ENCODE measurements at regions not wholly inside any gene's neighbourhood (a gene's known extent, or its start where the extent isn't known, plus 50 kb on each side); places are given as distances from the start of the nearest gene placed in this dataset.
"Not testable (repeated sequence)": the region's sequence is repeated elsewhere in the genome, so short reads cannot be mapped to it uniquely, and the experiment has no call there.

DNA sequence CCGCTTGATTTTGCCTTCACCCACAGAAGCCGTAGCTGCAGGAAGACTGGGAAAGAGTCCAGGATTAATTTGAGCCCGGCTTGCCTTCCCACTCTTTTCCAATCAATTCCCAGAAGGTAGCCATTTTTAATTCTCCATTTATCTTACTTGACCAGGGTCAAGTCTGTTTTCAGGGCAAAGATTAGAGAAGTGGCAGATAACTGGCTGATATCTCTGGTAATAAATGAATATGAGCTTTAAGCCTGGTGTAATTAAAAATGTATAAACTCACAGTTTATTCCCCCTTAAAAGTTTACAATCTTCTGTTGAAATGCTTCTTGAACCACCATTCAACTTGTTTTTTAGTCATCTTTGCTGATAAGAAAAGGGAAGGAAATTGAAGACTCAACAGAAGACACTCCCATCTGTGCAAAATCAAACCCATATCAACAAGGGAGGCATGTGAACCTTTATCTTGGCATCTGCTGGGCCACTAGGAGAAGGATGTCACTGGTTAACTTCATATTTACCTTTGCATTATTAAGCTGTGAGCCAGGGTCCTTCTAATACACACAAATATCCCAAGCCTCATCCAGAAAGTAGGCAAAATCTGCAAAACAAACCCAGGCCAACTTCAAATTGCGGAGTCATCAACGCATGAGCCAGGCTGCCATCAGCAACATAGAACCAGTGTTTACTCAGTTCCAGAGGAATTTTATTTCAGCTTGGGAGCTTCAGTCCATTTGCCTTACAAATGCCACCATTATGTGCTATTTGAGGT, 314.6 kb upstream of the MAF start:
- DNase-seq = no peak

DNA sequence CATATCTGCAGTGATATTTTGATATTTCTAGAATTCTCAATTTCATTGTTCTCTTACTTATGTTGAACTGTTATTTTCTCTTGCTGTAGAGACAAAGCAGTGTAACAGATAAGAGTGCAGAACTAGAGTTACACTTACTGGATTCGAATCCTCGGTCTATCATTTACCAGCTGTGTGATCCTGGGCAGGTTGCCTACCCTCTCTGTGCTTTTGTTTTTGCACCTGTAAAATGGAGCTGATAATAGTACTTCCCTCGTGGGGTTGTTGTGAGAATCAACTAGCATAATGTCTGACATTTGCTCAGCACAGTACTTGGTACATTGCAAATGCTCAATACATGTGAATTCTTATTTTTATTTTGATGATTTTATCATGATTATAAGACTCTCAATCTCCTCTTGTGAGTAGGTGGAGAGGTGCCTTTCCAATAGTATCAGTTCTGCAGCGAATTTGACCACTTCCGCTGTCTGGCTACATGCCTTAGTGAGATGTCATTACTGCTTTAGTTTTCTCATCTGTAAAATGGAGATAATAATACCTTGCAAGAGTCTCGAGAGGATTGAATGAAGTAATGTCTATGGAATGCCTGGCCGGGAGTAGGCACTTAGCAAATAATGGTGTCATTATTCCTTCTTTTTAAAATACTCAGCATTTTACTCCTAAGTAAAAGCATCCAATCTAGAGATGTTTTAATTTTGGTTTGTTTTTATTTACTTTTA, 312.2 kb upstream of the MAF start:
- DNase-seq = no peak

DNA sequence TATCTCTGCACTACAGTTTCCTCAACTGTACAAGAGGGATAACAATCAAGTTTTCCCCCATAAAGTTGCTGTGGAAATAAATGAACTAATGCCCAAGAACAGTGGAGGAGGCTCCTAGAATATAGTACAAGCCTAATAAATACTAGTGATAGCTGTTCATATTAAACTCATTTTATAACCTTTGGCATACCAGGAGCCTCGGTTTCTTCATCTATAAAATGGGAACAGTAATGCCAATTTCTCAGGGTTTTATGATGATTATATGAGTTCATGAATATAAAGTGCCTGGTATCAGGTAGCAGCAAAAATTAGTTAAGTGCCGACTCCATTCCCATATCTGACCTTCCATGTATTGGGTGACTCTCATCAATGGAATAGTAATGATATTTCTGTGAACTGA, 311.1 kb upstream of the MAF start:
- DNase-seq = no peak

DNA sequence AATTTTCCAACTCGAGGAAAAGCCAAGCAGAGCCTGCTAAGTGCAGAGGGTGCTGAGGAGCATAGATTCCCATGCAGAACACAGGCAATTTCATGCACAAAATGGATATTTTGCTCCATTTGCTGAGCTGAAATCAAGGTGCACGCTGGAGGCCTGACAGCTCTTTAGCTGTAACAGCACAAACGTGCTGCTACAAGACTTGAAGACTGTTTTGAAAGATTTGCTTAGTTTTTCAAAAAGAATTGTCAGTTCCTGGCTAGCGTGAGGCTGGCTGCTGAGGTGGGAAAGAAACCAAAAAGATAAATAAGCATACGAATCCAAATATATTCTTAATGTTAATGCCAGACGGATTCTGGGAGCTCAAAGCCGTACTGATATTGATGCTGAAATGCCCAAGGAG, 309.0 kb upstream of the MAF start:
- no peak for DNase-seq

DNA sequence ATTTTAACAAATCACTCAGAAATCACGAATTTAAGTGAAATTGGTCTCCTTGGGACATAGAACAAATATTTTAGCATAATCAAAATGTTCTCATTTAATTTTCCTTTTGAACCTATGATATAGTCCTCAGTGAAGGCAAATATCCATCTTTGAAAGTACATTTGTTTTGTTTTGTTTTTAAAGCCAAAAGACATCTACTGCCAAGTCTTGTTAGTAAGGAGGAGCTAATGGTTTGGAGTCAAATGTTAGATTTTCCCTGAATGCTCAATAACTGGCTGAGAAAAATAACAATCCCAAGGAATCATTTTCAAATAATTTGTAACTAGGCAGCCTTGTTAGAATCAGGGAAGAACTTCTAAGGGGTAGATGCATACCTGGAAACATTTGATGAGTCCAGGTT, 302.9 kb upstream of the MAF start:
- no peak for DNase-seq

DNA sequence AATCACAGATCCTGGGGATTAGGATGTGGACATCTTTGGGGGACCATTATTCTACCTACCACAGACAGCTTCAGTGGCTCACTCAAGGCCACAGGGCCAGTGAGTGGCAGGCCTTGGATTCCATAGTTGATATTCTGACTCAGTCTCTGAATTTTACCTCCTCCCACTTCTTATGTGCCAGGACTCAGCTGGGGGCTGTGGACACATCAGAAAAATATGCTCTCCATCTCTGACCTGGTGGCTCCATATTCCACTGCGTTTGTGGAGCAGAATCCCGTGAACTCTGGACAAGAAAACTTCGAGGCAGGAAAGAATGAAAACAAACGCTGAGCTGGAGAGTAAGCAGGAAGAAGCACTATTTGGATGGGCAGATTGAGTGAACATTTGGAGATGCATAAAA, 301.8 kb upstream of the MAF start:
- no peak for DNase-seq

DNA sequence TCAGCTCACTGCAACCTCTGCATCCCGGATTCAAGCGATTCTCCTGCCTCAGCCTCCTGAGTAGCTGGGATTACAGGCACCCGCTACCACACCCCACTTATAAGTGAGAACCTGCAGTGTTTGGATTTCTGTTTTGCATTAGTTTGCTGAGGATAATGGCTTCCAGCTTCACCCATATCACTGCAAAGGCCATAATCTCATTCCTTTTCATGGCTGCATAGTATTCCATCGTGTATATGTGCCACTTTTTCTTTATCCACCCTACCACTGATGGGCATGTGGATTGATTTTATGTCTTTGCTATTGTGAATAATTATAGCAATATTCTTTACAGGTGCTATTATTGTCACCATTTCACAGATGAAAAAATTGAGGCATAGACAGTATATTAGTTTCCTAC, 301.0 kb upstream of the MAF start:
- DNase-seq = no peak

DNA sequence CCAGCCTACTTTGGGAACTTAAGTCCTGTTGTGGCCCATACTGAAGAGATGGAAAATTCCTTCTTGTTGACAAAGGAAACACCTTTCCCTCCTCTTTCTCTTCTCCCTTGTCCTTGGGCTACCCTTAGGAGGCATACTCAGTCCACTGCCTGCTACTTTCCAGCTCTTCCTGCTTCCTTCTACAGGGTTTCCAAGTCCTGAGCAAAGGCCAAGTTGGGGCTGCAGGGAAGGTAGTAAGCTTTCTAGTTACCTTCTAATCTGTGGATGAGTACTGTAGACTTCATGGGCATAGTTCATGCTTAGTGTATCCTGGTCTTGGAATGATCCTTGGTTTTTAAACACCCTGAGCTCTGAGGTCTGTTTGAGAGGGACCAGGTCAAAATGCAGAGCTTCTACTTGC, 299.2 kb upstream of the MAF start:
- no peak for DNase-seq

DNA sequence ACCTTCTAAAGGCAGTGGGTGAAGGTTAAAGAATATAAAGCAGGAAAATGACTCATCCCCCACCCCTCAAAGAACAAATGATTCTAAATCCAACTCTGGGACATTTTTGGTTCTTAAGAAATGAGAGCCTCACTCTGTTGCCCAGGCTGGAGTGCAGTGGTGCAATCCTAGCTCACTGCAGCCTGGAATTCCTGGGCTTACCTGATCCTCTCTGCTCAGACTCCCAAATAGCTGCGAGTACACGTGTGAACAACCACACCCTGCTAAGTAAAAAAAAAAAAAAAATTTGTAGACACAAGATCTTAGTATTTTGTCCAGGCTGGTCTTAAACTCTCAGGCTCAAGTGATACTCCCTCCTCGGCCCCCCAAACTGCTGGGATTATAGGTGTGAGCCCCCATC, 298.8 kb upstream of the MAF start:
- DNase-seq = no peak

DNA sequence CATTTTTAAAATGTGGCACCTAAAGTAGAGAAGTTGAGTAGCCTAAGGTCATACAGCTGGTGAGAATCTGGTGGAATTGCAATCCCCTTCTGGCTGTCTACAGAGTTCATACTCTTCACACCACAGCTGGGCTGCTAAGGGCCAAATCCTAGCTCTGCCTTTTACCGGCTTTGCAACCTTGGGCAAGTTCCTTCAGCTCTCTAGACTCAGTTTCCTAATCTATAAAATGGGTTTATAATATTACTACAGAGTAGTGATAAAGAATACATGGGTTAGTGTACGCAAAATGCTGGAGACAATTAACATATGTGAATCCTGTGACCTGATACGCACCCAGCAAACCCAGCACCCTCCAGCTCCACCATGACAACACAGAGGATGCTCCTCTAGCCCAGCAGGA, 298.2 kb upstream of the MAF start:
- no peak for DNase-seq

DNA sequence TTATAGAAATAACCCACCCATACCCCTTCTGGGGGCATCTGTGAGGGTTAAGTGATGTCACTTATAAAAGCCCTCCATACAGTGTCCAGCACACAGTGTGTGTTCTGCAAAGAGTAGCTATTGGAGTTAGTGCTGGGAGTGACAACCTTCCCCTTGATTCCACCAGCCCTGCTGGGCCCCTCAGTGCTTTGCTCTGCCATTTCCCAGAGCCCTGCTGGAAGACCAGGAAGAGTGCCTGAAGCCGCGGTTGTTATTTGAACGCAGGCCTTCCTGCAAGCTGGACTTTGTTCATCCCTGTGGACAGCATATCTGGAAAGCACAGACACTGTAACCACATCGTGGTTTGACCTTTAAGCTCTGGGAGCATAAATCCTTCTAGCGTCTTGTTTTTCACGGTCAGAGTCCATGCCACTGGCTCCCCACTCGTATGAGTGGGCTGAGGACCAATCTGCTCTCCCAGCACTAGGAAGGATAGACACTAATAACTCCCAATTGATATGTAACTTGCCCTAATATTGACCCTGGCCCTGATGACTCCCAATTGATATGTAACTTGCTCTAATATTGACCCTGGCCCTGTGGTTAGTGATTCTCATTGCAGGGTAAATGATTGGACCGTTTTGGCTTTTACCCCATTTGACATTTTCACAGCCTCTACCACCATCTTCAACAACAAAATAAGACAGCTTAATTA, 297.1 kb upstream of the MAF start:
- no peak for DNase-seq

DNA sequence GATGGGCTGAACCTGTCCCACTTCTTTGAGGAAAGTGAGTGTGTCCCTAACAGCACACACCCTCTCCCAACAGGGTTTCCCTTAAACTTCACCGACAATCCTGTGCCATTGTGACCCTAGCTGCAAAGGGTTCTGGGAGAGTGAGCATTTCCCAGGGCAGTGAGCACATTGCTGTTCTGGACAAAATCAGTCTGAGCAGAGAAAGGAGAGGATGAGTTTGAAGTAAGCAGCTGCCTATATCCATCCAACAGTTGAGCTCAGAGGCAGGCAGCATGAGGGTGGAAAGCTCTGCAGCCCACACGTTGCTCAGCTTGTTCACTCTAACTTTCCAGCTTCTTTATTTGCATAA, 296.5 kb upstream of the MAF start:
- no peak for DNase-seq

DNA sequence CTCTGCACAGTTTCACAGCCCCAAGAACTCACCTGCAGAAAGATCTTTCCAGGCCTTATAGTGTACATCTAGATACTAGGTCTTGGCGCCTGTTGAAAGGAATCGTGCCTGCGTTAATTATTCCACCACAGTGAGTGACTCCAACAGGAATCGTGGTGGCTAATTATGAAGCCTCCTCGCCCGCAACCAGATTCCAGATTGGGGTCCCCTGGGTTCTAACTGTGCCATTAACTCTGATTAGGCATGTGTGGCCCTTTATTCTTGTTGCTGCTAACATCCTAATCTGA, 295.3 kb upstream of the MAF start:
- DNase-seq = no peak

DNA sequence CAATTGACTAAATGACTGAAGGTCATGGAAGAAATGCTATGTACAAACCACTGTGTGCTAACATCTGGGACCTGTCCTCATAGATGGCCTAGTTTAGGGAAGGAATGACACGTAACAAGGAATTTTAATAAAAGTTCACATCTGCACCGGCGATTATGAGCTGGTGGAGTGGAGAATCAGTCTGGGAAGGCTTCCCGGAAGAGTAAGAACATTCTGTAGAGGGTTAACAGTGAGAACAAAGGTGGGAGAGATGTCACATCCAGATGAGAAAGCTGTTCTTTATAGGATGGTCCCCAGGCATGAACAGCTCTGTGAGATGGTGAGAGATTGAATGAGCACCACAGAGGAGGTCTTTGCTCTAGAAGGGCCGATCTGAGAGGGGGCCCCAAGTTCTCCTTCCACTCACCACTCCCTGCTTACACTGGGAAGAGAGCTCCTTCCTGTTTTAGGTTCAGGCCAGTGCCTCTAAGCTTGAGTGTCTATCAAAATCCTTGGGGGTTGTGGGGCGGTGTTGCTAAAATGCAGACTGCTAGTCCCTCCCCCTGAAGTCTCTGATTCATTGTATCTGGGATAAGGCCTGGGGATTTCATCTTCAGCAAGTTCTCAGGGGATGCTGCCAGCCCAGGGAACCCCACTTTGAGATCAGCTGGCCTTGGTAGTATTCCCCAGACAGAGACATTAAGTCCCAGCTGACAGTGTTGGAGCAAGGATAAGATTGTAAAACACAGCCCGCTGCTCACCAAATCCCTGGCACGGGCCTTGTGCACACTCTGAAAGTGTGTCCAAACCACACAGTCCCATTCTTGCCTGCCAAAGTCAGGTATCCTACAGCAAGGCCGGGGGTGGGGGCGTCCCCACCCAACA, 294.7 kb upstream of the MAF start:
- no peak for DNase-seq

DNA sequence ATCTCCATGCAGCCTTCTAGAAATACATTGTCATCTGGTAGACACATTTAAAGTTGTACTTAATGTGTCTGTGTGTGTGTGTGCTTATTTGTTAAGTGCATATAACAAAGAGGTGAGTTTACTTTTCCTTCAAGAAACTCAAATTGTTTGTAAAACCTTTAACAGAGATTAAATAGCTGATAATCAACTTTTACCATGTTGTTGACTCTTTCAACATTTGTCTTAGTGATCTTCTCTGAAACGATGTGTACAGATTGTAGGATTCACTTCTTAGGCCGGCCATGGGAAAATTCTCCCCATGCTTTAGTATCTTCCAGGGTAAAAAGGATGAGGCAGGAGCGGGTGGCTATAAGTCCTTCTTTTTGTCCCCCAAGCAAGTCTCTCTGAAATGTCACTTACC, 292.9 kb upstream of the MAF start:
- no peak for DNase-seq

DNA sequence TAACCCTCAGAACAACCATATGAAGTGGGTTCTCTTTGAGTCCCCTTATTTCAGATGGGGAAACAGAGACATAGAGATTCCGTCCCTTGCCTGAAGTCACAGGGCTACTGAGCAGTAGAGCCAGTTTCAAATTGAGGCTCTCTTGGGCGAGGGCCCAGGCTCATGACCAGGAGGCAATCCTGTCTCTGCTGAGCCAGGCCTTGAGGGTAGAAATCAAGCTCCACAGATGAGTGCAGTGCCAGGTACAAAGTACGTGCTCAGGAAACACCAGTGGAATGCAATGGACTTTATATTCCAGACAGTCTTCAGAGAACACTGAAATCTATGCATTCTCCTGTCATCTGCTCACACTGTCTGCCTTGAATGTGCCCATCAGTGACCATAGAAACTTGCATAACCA, 291.7 kb upstream of the MAF start:
- no peak for DNase-seq

DNA sequence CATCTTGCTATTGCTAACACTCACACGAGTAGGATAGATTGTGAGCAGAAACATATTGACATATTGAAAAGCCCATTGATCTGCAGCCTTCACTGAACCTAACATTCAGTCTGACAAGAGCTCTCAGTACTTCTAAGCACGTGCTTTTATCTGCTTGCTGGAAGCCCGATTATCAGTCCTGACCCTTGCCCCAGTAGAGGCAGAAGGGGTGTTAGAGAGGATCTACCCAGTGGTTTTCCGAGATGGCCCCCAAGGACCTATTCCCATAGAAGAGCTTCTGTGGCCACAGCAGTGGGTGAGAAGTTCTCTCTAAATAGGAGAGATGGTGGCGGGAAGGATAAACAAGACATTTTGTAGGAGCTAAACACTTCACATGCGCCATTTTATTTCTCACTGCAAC, 290.9 kb upstream of the MAF start:
- no peak for DNase-seq

DNA sequence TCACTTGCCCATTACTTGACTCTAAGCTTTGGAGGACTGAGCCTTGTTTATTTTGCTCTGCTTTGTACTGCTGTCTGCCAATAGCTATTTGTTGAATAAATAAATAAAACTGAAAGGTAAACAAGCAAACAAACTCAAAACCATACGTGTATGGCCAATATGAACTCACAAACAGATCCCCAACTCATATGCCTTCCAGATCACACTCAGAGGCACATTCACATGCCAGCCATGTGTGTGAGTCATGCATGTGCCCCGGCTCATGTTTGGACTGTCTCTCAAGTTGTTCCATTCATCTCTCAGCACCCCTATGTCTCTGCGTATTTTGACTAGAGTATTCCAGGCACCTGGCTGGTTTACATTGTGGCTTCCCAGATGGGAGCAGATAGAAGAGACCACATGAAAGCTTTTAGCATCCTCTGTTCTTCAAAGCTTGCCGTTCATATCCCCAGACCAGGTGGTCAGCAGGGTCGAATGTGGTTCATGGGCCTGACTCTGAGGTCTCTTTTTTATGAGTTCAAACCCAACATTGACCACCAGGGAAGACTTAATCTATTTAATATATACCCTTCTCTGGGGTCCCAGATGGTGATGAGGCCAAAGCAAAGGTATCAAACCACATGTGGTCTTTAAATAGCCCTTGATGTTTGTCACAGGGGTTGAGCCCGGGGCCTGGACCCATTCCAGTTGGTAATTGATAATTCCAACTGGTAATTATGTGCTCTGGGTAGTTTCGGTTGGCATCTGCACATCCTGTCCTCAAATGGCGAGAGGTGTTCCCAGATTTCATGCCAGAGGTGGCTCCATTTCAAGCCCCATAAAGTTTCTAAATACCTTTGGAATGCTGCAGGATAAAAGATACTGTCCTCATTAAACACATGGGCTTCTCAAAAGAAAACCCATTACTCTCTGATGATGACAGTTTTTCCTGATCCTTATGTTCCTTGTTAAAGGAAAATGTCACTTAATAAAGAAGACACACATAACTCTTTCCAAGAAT, 287.3 kb upstream of the MAF start:
- no peak for DNase-seq

DNA sequence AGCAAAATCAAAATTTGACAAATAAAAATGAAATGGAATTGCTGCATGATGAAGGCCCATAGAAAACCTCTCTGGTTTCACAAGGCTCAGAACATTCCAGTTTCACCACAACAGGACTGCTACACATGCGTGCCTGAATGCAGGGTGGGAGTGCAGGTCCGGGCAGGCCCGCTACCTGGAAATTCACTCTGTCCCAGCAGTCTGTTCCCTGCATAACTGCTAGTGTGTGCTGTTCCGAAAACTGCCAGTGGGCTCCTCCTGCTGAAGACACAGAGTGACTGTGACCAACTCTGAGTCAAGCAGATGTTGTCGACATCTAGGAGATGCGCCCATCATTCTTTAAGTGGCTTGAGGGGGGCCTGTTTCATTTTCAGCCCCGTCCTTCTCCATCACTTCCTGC, 284.8 kb upstream of the MAF start:
- no peak for DNase-seq

DNA sequence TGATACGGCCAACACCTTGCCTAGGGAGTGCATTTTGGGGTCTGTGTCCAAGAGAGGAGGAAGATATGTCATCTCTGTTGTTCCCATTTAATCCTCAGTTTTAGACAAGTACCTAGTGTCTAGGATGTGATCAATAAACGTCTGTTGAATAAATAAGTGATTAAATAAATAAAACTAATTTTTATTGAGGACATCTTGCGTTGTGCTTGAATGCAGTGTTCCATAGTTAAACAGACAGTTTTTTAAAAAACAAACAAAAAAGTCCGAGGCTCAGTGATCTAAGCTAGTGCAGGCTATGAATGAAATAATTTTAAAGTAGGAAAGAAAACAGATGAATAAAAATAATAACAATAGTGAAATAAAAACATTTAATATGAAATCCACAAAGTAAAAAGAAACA, 283.0 kb upstream of the MAF start:
- no peak for DNase-seq

DNA sequence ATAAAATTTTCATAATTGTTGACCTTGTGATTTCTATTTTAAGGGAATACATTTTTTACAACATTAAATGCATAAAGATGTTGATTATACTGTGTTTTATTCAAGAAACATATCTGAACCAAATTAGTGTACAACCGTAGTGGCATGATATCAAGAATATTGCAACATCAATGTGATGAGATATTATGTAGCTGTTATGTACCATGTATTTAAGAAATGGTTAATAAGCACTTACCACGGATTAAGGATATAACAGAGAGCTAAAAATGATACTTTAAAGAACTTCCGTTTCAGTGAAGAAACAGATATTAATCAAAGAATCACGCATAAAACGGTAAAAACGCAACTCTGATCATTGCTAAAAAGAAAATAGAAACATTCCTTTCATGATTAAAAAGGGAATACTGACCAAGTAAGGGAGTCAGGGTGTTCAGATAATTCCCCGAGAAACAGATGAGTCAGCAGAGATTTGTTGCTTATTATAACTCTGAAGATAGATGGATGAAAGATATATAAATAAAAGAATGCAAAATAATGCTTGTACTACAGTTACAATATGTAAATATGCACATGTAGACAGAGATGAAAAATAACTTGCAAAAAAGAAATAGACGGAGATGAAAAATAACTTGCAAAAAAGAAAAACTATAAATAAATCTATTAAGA, 281.9 kb upstream of the MAF start:
- no peak for DNase-seq

DNA sequence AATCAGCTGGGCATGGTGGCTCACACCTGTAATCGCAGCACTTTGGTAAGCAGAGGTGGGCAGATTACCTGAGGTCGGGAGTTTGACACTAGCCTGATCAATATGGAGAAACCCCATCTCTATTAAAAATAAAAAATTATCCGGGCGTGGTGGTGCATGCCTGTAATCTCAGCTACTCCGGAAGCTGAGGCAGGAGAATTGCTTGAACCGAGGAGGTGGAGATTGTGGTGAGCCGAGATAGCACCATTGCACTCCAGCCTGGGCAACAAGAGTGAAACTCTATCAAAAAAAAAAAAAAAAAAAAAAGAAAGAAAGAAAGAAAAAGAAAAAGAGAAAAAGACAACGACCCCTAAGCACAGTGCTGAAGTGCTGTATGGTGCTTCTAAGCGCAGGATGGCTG, 280.6 kb upstream of the MAF start:
- DNase-seq = not testable (repeated sequence)

Data from NCI-H187 (cell line).